WTC11 (cell line): ENCODE measurements at regions not wholly inside any gene's neighbourhood (a gene's known extent, or its start where the extent isn't known, plus 50 kb on each side); places are given as distances from the start of the nearest gene placed in this dataset.

Source experiments
- ATAC-seq: fragments of 200-7000 bp; cut with Tn5 transposase; 2 replicates; pipeline ENCODE4 v1.10.0; 2021; ENCODE audit warnings: mild to moderate bottlenecking, moderate library complexity
- CTCF ChIA-PET: fragments of 300-600 bp; sonication (Branson Sonifier 250); formaldehyde crosslinking; loops from one replicate; lab custom pipeline; 2021; ENCODE audit warnings: antibody characterized with exemption; lab: Charles Lee
- POLR2A ChIA-PET: fragments of 350-600 bp; sonication (Branson Sonifier 250); formaldehyde crosslinking; loops from one replicate; lab custom pipeline; 2021; ENCODE audit warnings: antibody characterized with exemption; lab: Charles Lee
- DNase-seq: peaks from one replicate; pipeline ENCODE4 v3.0.0; 2021; ENCODE audit warnings: low spot score
- H3K27ac Mint-ChIP-seq: 2 replicates; pipeline ENCODE4 v1.8.0; 2021; ENCODE audit warnings: mixed read lengths
- H3K27me3 Mint-ChIP-seq: 2 replicates; pipeline ENCODE4 v1.8.0; 2021; ENCODE audit warnings: low read depth, mild to moderate bottlenecking, moderate library complexity, mixed read lengths
- H3K36me3 Mint-ChIP-seq: 2 replicates; pipeline ENCODE4 v1.8.0; 2021; ENCODE audit warnings: mixed read lengths
- H3K4me1 Mint-ChIP-seq: 2 replicates; pipeline ENCODE4 v1.8.0; 2022; ENCODE audit warnings: mixed read lengths
- H3K4me3 Mint-ChIP-seq: 2 replicates; pipeline ENCODE4 v1.8.0; 2021; ENCODE audit warnings: mild to moderate bottlenecking, moderate library complexity, mixed read lengths
- H3K9me3 Mint-ChIP-seq: 2 replicates; pipeline ENCODE4 v1.8.0; 2021; ENCODE audit warnings: mixed read lengths
- GABPB1 ChIP-seq: sonication (generic); formaldehyde crosslinking; IDR thresholded peaks from 2 replicates; pipeline ENCODE4 v1.8.1; 2023; ENCODE audit warnings: mild to moderate bottlenecking, missing genetic modification reagents
- IRF2 ChIP-seq: sonication (generic); formaldehyde crosslinking; IDR thresholded peaks from 2 replicates; pipeline ENCODE4 v1.8.0; 2022; ENCODE audit warnings: low read depth, missing genetic modification reagents, borderline replicate concordance
- KAT7 ChIP-seq: sonication (generic); formaldehyde crosslinking; IDR thresholded peaks from 2 replicates; pipeline ENCODE4 v1.8.1; 2023; ENCODE audit warnings: missing genetic modification reagents, mild to moderate bottlenecking, borderline replicate concordance
- NFYB ChIP-seq: sonication (generic); formaldehyde crosslinking; conservative IDR thresholded peaks from 2 replicates; pipeline ENCODE4 v1.8.0; 2022; ENCODE audit warnings: low read depth, missing genetic modification reagents
- NR3C1 ChIP-seq: sonication (generic); formaldehyde crosslinking; conservative IDR thresholded peaks from 2 replicates; pipeline ENCODE4 v1.8.1; 2023; ENCODE audit warnings: low read depth, mild to moderate bottlenecking, missing genetic modification reagents
- ZNF416 ChIP-seq: fragments of 250-450 bp; sonication (Bioruptor Pico); IDR thresholded peaks from 2 replicates; pipeline ENCODE4 v1.9.0; 2021; ENCODE audit warnings: mild to moderate bottlenecking, inconsistent platforms
- ZNF671 ChIP-seq: fragments of 250-450 bp; sonication (Bioruptor Pico); IDR thresholded peaks from 2 replicates; pipeline ENCODE4 v1.8.0; 2021; ENCODE audit warnings: mild to moderate bottlenecking
- TF ChIP-seq, protein P1 (sequence below): sonication (generic); formaldehyde crosslinking; IDR thresholded peaks from 2 replicates; pipeline ENCODE4 v1.8.1; 2023; ENCODE audit warnings: mild to moderate bottlenecking, missing genetic modification reagents
- TF ChIP-seq, protein P2 (sequence below): sonication (generic); formaldehyde crosslinking; IDR thresholded peaks from 2 replicates; pipeline ENCODE4 v1.8.1; 2023; ENCODE audit warnings: mild to moderate bottlenecking, missing genetic modification reagents
- TF ChIP-seq, protein P3 (sequence below): sonication (generic); formaldehyde crosslinking; IDR thresholded peaks from 2 replicates; pipeline ENCODE4 v1.8.0; 2022; ENCODE audit warnings: mild to moderate bottlenecking, missing genetic modification reagents
- TF ChIP-seq, protein P4 (sequence below): sonication (generic); formaldehyde crosslinking; IDR thresholded peaks from 2 replicates; pipeline ENCODE4 v1.8.0; 2023; ENCODE audit warnings: missing genetic modification reagents
- TF ChIP-seq, protein P5 (sequence below): sonication (generic); formaldehyde crosslinking; conservative IDR thresholded peaks from 2 replicates; pipeline ENCODE4 v1.8.1; 2023; ENCODE audit warnings: mild to moderate bottlenecking, low read depth, missing genetic modification reagents, moderate library complexity

DNA sequence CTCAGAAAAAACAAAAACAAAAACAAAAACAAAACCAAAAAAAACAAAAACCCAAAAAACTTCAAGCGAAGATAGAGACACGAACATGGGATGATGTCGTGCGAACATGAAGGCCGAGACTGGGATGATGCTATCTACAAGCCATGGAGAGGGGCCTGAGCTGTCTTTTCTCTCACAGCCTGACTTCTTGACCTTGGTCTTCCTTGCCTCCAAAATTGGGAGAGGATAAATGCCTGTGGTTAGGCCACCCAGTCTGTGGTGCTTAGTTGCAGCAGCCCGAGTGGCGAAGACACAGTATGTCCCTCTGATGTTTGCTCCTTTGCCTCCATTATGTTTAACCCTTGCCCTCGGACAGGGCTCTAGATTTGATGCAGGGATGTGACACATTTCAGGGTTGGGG, 130.4 kb upstream of the BASP1 start:
- ChIA-PET CTCF (no interaction called here), POLR2A (no interaction called here)
- no peak for ATAC-seq
- TF ChIP-seq, protein P1, sequence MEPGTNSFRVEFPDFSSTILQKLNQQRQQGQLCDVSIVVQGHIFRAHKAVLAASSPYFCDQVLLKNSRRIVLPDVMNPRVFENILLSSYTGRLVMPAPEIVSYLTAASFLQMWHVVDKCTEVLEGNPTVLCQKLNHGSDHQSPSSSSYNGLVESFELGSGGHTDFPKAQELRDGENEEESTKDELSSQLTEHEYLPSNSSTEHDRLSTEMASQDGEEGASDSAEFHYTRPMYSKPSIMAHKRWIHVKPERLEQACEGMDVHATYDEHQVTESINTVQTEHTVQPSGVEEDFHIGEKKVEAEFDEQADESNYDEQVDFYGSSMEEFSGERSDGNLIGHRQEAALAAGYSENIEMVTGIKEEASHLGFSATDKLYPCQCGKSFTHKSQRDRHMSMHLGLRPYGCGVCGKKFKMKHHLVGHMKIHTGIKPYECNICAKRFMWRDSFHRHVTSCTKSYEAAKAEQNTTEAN (CRISPR knock-in tag): no peak
- TF ChIP-seq NFYB (CRISPR knock-in tag) (no peak), ZNF416 (CRISPR knock-in tag) (no peak), GABPB1 (CRISPR knock-in tag) (no peak), KAT7 (CRISPR knock-in tag) (no peak), ZNF671 (no peak), IRF2 (CRISPR knock-in tag) (no peak)
- TF ChIP-seq, protein P2, sequence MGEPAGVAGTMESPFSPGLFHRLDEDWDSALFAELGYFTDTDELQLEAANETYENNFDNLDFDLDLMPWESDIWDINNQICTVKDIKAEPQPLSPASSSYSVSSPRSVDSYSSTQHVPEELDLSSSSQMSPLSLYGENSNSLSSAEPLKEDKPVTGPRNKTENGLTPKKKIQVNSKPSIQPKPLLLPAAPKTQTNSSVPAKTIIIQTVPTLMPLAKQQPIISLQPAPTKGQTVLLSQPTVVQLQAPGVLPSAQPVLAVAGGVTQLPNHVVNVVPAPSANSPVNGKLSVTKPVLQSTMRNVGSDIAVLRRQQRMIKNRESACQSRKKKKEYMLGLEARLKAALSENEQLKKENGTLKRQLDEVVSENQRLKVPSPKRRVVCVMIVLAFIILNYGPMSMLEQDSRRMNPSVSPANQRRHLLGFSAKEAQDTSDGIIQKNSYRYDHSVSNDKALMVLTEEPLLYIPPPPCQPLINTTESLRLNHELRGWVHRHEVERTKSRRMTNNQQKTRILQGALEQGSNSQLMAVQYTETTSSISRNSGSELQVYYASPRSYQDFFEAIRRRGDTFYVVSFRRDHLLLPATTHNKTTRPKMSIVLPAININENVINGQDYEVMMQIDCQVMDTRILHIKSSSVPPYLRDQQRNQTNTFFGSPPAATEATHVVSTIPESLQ: no peak
- TF ChIP-seq, protein P3, sequence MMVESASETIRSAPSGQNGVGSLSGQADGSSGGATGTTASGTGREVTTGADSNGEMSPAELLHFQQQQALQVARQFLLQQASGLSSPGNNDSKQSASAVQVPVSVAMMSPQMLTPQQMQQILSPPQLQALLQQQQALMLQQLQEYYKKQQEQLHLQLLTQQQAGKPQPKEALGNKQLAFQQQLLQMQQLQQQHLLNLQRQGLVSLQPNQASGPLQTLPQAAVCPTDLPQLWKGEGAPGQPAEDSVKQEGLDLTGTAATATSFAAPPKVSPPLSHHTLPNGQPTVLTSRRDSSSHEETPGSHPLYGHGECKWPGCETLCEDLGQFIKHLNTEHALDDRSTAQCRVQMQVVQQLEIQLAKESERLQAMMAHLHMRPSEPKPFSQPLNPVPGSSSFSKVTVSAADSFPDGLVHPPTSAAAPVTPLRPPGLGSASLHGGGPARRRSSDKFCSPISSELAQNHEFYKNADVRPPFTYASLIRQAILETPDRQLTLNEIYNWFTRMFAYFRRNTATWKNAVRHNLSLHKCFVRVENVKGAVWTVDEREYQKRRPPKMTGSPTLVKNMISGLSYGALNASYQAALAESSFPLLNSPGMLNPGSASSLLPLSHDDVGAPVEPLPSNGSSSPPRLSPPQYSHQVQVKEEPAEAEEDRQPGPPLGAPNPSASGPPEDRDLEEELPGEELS: no peak
- TF ChIP-seq, protein P4, sequence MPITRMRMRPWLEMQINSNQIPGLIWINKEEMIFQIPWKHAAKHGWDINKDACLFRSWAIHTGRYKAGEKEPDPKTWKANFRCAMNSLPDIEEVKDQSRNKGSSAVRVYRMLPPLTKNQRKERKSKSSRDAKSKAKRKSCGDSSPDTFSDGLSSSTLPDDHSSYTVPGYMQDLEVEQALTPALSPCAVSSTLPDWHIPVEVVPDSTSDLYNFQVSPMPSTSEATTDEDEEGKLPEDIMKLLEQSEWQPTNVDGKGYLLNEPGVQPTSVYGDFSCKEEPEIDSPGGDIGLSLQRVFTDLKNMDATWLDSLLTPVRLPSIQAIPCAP (CRISPR knock-in tag): no peak
- DNase-seq: no peak
- H3K9me3 Mint-ChIP-seq: no peaks in the 10 kb centered on the region
- no peaks in the 10 kb centered on the region for H3K27me3 Mint-ChIP-seq
- H3K27ac Mint-ChIP-seq: no peak overlapping the region
- no peaks in the 10 kb centered on the region for H3K4me1 Mint-ChIP-seq
- no peaks in the 10 kb centered on the region for H3K36me3 Mint-ChIP-seq
- no peak overlapping the region for H3K4me3 Mint-ChIP-seq

DNA sequence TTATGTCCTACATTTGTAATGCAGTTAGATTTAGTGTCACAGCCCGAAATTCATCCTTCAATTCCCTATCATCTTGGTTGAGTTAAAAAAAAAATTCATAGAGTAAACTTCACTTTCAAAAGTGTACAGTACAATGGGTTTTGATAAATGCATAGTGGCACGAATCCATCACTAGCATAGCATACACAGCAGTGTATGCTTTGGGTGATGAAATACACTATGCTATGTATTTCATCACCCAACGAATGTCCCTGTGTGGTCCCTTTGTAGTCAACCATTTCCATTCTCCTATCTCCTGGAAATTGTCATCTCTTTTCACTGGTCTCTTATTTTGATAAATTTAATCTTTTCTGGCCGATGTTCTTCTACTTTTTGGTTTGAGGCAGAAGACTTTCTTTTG, 129.4 kb upstream of the BASP1 start:
- TF ChIP-seq NR3C1 (CRISPR knock-in tag) (no peak), GABPB1 (CRISPR knock-in tag) (0 out of 2 replicates have a peak, but pooled peaks have one; percentile 23)
- POLR2A ChIA-PET: no interaction called here
- ATAC-seq (no peak), DNase-seq (no peak)
- no peaks in the 10 kb centered on the region for H3K4me1 Mint-ChIP-seq
- no peak overlapping the region for H3K4me3 Mint-ChIP-seq
- CTCF ChIA-PET: no interaction called here
- no peaks in the 10 kb centered on the region for H3K9me3 Mint-ChIP-seq
- H3K36me3 Mint-ChIP-seq: no peaks in the 10 kb centered on the region
- H3K27ac Mint-ChIP-seq: no peak overlapping the region
- H3K27me3 Mint-ChIP-seq: no peaks in the 10 kb centered on the region

DNA sequence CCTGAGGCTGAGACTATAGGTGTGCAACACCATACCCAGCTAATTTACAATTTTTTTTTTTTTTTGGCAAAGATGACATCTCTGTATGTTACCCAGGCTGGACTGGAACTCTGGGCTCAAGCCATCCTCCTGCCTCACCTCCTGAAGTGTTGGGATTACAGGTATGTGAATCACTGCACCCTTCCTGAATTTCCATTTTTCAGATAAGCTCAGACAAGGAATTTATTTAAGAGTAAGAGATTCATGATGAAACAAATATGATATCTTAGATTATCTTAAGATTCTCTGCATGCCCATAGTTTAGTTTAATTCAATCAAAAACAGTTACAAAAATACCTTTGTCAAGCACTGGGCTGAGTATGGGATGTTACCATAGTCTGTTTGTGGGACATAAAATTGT, 128.4 kb upstream of the BASP1 start:
- TF ChIP-seq, protein P1 (CRISPR knock-in tag): no peak
- TF ChIP-seq, protein P5, sequence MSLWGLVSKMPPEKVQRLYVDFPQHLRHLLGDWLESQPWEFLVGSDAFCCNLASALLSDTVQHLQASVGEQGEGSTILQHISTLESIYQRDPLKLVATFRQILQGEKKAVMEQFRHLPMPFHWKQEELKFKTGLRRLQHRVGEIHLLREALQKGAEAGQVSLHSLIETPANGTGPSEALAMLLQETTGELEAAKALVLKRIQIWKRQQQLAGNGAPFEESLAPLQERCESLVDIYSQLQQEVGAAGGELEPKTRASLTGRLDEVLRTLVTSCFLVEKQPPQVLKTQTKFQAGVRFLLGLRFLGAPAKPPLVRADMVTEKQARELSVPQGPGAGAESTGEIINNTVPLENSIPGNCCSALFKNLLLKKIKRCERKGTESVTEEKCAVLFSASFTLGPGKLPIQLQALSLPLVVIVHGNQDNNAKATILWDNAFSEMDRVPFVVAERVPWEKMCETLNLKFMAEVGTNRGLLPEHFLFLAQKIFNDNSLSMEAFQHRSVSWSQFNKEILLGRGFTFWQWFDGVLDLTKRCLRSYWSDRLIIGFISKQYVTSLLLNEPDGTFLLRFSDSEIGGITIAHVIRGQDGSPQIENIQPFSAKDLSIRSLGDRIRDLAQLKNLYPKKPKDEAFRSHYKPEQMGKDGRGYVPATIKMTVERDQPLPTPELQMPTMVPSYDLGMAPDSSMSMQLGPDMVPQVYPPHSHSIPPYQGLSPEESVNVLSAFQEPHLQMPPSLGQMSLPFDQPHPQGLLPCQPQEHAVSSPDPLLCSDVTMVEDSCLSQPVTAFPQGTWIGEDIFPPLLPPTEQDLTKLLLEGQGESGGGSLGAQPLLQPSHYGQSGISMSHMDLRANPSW: no peak
- TF ChIP-seq, all 79 proteins: peak for 0
- H3K4me3 Mint-ChIP-seq: no peak overlapping the region
- H3K4me1 Mint-ChIP-seq: no peaks in the 10 kb centered on the region
- no peak for ATAC-seq
- no peak for DNase-seq
- CTCF ChIA-PET: no interaction called here
- H3K36me3 Mint-ChIP-seq: no peaks in the 10 kb centered on the region
- no peak overlapping the region for H3K27ac Mint-ChIP-seq
- H3K27me3 Mint-ChIP-seq: no peaks in the 10 kb centered on the region
- POLR2A ChIA-PET: interaction anchor here (0.6 kb wide), 1 partner anchor 390 kb away, joined by 6 read pairs; no protein-coding TSS in a partner anchor
- H3K9me3 Mint-ChIP-seq: no peaks in the 10 kb centered on the region
